SK-N-SH treated with all-trans-retinoic acid at 6 μM for 48 hours (cell line): ENCODE measurements at regions not wholly inside any gene's neighbourhood (a gene's known extent, or its start where the extent isn't known, plus 50 kb on each side); places are given as distances from the start of the nearest gene placed in this dataset.

Experiments used
- ATAC-seq: fragments of 200-7000 bp; cut with Tn5 transposase; 3 replicates; pipeline ENCODE4 v1.9.1; 2020; ENCODE audit warnings: mild to moderate bottlenecking, moderate library complexity
- ARNTL ChIP-seq: fragments of 450-650 bp; formaldehyde crosslinking; IDR thresholded peaks from 2 replicates; pipeline ENCODE4 v1.5.0; 2020; ENCODE audit warnings: low read depth, mild to moderate bottlenecking, moderate library complexity, borderline replicate concordance
- BACH2 ChIP-seq: fragments of 250-450 bp; sonication (Bioruptor Pico); IDR thresholded peaks from 2 replicates; pipeline ENCODE4 v1.9.0; 2021; ENCODE audit warnings: mild to moderate bottlenecking, borderline replicate concordance
- CREB5 ChIP-seq: fragments of 250-450 bp; sonication (Bioruptor Pico); IDR thresholded peaks from 2 replicates; pipeline ENCODE4 v1.5.1; 2020; ENCODE audit warnings: low read depth, mild to moderate bottlenecking, moderate library complexity
- CSDC2 ChIP-seq: fragments of 250-450 bp; sonication (Bioruptor Pico); IDR thresholded peaks from 2 replicates; pipeline ENCODE4 v1.5.0; 2020; ENCODE audit warnings: mild to moderate bottlenecking, moderate library complexity
- CSRNP3 ChIP-seq: fragments of 250-450 bp; sonication (Bioruptor Pico); IDR thresholded peaks from 2 replicates; pipeline ENCODE4 v1.5.1; 2021; ENCODE audit warnings: mild to moderate bottlenecking, moderate library complexity
- ESRRG ChIP-seq: fragments of 250-450 bp; sonication (Bioruptor Pico); IDR thresholded peaks from 2 replicates; pipeline ENCODE4 v1.6.1; 2021; ENCODE audit warnings: mild to moderate bottlenecking
- GLIS3 ChIP-seq: fragments of 250-450 bp; sonication (Bioruptor Pico); IDR thresholded peaks from 2 replicates; pipeline ENCODE4 v1.5.0; 2020; ENCODE audit warnings: mild to moderate bottlenecking, moderate library complexity
- ISL1 ChIP-seq: fragments of 250-450 bp; sonication (Bioruptor Pico); IDR thresholded peaks from 2 replicates; pipeline ENCODE4 v2.1.2; 2022; ENCODE audit warnings: mild to moderate bottlenecking, moderate library complexity
- OSR1 ChIP-seq: fragments of 250-450 bp; sonication (Bioruptor Pico); IDR thresholded peaks from 2 replicates; pipeline ENCODE4 v1.8.0; 2022; ENCODE audit warnings: moderate library complexity, mild to moderate bottlenecking, inconsistent platforms
- PATZ1 ChIP-seq: fragments of 250-450 bp; sonication (Bioruptor Pico); IDR thresholded peaks from 2 replicates; pipeline ENCODE4 v1.8.0; 2020; ENCODE audit warnings: mild to moderate bottlenecking, moderate library complexity, borderline replicate concordance
- POU6F1 ChIP-seq: fragments of 250-450 bp; sonication (Bioruptor Pico); IDR thresholded peaks from 2 replicates; pipeline ENCODE4 v1.8.0; 2021; ENCODE audit warnings: low read depth, mild to moderate bottlenecking, moderate library complexity, borderline replicate concordance
- PPARA ChIP-seq: fragments of 250-450 bp; sonication (Bioruptor Pico); IDR thresholded peaks from 2 replicates; pipeline ENCODE4 v1.5.0; 2020; ENCODE audit warnings: mild to moderate bottlenecking, borderline replicate concordance
- RARB ChIP-seq: fragments of 250-450 bp; sonication (Bioruptor Pico); IDR thresholded peaks from 2 replicates; pipeline ENCODE4 v1.8.0; 2021; ENCODE audit warnings: mild to moderate bottlenecking, moderate library complexity
- SNAI2 ChIP-seq: fragments of 250-450 bp; sonication (Bioruptor Pico); IDR thresholded peaks from 2 replicates; pipeline ENCODE4 v1.5.0; 2020; ENCODE audit warnings: mild to moderate bottlenecking, moderate library complexity
- TCF4 ChIP-seq: fragments of 250-450 bp; sonication (Bioruptor Pico); IDR thresholded peaks from 2 replicates; pipeline ENCODE4 v1.8.0; 2021; ENCODE audit warnings: mild to moderate bottlenecking, moderate library complexity, borderline replicate concordance
- TOX ChIP-seq: fragments of 250-450 bp; sonication (Bioruptor Pico); IDR thresholded peaks from 2 replicates; pipeline ENCODE4 v1.8.0; 2021; ENCODE audit warnings: mild to moderate bottlenecking, moderate library complexity, borderline replicate concordance
- TSHZ2 ChIP-seq: fragments of 250-450 bp; sonication (Bioruptor Pico); IDR thresholded peaks from 2 replicates; pipeline ENCODE4 v1.5.0; 2020; ENCODE audit warnings: mild to moderate bottlenecking, moderate library complexity
- ZC3H10 ChIP-seq: fragments of 250-450 bp; sonication (Bioruptor Pico); IDR thresholded peaks from 2 replicates; pipeline ENCODE4 v1.5.1; 2021; ENCODE audit warnings: mild to moderate bottlenecking, moderate library complexity
- ZFP3 ChIP-seq: fragments of 250-450 bp; sonication (Bioruptor Pico); IDR thresholded peaks from 2 replicates; pipeline ENCODE4 v1.5.0; 2020; ENCODE audit warnings: mild to moderate bottlenecking, moderate library complexity
- ZFP30 ChIP-seq: fragments of 450-650 bp; formaldehyde crosslinking; IDR thresholded peaks from 2 replicates; pipeline ENCODE4 v1.5.0; 2022; ENCODE audit warnings: mild to moderate bottlenecking, moderate library complexity
- ZNF565 ChIP-seq: fragments of 450-650 bp; formaldehyde crosslinking; conservative IDR thresholded peaks from 2 replicates; pipeline ENCODE4 v1.5.0; 2020; ENCODE audit warnings: low read depth, mild to moderate bottlenecking, moderate library complexity
- ZNF70 ChIP-seq: fragments of 450-650 bp; formaldehyde crosslinking; IDR thresholded peaks from 2 replicates; pipeline ENCODE4 v1.5.0; 2020; ENCODE audit warnings: mild to moderate bottlenecking, moderate library complexity
- ZNF8 ChIP-seq: fragments of 450-650 bp; formaldehyde crosslinking; IDR thresholded peaks from 2 replicates; pipeline ENCODE4 v1.5.0; 2020; ENCODE audit warnings: mild to moderate bottlenecking, moderate library complexity

GRCh38 chr7:131212114-131212513 is 115.6 kb upstream of the MKLN1 start (continued):
- TF ChIP-seq CSRNP3 (no peak), ZFP30 (CRISPR knock-in tag) (no peak), SNAI2 (CRISPR knock-in tag) (no peak), CSDC2 (CRISPR knock-in tag) (no peak), RARB (CRISPR knock-in tag) (no peak), TOX (no peak), ZNF8 (no peak), BACH2 (no peak)

DNA sequence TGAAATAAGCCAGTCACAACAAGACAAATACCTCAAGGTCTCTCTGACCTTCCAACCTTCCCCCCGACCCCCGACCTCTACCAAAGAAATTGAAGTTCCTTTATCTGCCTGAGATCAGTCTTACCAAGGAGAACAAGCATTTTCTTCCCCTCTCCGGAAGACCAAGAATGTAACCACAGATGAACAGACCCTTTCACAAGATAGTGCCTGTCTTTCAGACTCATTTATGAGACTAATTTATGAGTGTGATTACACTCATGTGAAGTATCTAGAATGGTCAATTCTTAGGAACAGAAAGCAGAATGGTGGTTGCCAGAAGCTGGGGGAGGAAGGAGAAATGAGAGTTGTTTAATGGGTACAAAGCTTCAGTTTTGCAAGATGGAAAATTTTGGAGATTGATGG is 108.9 kb upstream of the MKLN1 start:
- TF ChIP-seq ZFP3 (CRISPR knock-in tag) = no peak
- no peak for TF ChIP-seq ZFP30 (CRISPR knock-in tag)
- no peak for TF ChIP-seq RARB (CRISPR knock-in tag)
- no peak for TF ChIP-seq TCF4 (CRISPR knock-in tag)
- no peak for TF ChIP-seq PPARA
- TF ChIP-seq POU6F1 (CRISPR knock-in tag) = no peak
- no peak for TF ChIP-seq ZNF70 (CRISPR knock-in tag)
- TF ChIP-seq ZC3H10 (CRISPR knock-in tag) = no peak
- no peak for TF ChIP-seq OSR1 (CRISPR knock-in tag)
- no peak for TF ChIP-seq ARNTL (CRISPR knock-in tag)
- TF ChIP-seq PATZ1 (CRISPR knock-in tag) = no peak
- no peak for TF ChIP-seq CSRNP3
- no peak for TF ChIP-seq SNAI2 (CRISPR knock-in tag)
- TF ChIP-seq GLIS3 (CRISPR knock-in tag) = no peak
- no peak for TF ChIP-seq ZNF565
- no peak for TF ChIP-seq ZNF8
- TF ChIP-seq BACH2 = no peak
- no peak for TF ChIP-seq CSDC2 (CRISPR knock-in tag)
- no peak for TF ChIP-seq CREB5 (CRISPR knock-in tag)
- no peak for TF ChIP-seq TOX
- no peak for ATAC-seq

- TF ChIP-seq ZFP3 (CRISPR knock-in tag) = no peak
- no peak for TF ChIP-seq ISL1 (CRISPR knock-in tag)
- no peak for TF ChIP-seq ZNF70 (CRISPR knock-in tag)
- no peak for TF ChIP-seq TCF4 (CRISPR knock-in tag)
- no peak for TF ChIP-seq PPARA
- no peak for TF ChIP-seq ZNF8
- TF ChIP-seq ESRRG (CRISPR knock-in tag) = no peak
- no peak for TF ChIP-seq BACH2
- TF ChIP-seq POU6F1 (CRISPR knock-in tag) = no peak
- no peak for TF ChIP-seq TSHZ2
- TF ChIP-seq CSRNP3 = no peak
- TF ChIP-seq SNAI2 (CRISPR knock-in tag) = no peak
- no peak for TF ChIP-seq GLIS3 (CRISPR knock-in tag)
- TF ChIP-seq, all 23 proteins: peak for 0
- ATAC-seq = no peak
These were observed 108.2 kb upstream of the MKLN1 start for GRCh38 chr7:131219312-131220041.
